KMS-11 (cell line): ENCODE measurements at regions not wholly inside any gene's neighbourhood (a gene's known extent, or its start where the extent isn't known, plus 50 kb on each side); places are given as distances from the start of the nearest gene placed in this dataset.

Source experiments
- H2AFZ ChIP-seq: fragments of 200-600 bp; sonication (generic); 2 replicates; pipeline ENCODE4 v1.6.1; 2016; ENCODE audit warnings: antibody characterized with exemption, mixed run types, low read depth
- H3K27ac ChIP-seq: fragments of 200-600 bp; sonication (generic); 2 replicates; pipeline ENCODE4 v1.6.1; 2016; ENCODE audit warnings: mild to moderate bottlenecking, mixed run types
- H3K27me3 ChIP-seq: fragments of 200-600 bp; sonication (generic); 2 replicates; pipeline ENCODE4 v1.6.1; 2017; ENCODE audit warnings: mild to moderate bottlenecking, low read depth, mixed run types, moderate library complexity; ENCODE audit not compliant: insufficient read depth
- H3K36me3 ChIP-seq: fragments of 200-600 bp; sonication (generic); 2 replicates; pipeline ENCODE4 v1.6.1; 2017; ENCODE audit warnings: mild to moderate bottlenecking, mixed run types; ENCODE audit not compliant: insufficient read depth
- H3K4me1 ChIP-seq: fragments of 200-600 bp; sonication (generic); 2 replicates; pipeline ENCODE4 v1.6.1; 2016; ENCODE audit warnings: mild to moderate bottlenecking, low read depth, mixed run types; ENCODE audit not compliant: poor library complexity, severe bottlenecking
- H3K4me2 ChIP-seq: fragments of 200-600 bp; sonication (generic); 2 replicates; pipeline ENCODE4 v1.7.0; 2016; ENCODE audit warnings: mild to moderate bottlenecking, mixed run types
- H3K4me3 ChIP-seq: fragments of 200-600 bp; sonication (generic); IDR thresholded peaks from 2 replicates; pipeline ENCODE4 v1.6.1; 2017; ENCODE audit warnings: low read depth, low read length, mixed read lengths; ENCODE audit not compliant: insufficient read depth
- H3K79me2 ChIP-seq: fragments of 200-600 bp; sonication (generic); 2 replicates; pipeline ENCODE4 v1.6.1; 2016; ENCODE audit warnings: low read depth, mixed run types; ENCODE audit not compliant: insufficient read depth
- H3K9ac ChIP-seq: fragments of 200-600 bp; sonication (generic); 2 replicates; pipeline ENCODE4 v1.6.1; 2016; ENCODE audit warnings: mild to moderate bottlenecking, mixed run types
- H4K20me1 ChIP-seq: fragments of 200-600 bp; sonication (generic); 2 replicates; pipeline ENCODE4 v1.6.1; 2016; ENCODE audit warnings: mild to moderate bottlenecking, mixed run types; ENCODE audit not compliant: insufficient read depth
- TF ChIP-seq, protein P1 (sequence below): fragments of 200-600 bp; sonication (generic); conservative IDR thresholded peaks from 2 replicates; pipeline ENCODE4 v1.6.1; 2017; ENCODE audit warnings: low read depth, mild to moderate bottlenecking, antibody characterized with exemption, low read length, moderate library complexity, mixed read lengths

GRCh38 chr11:103662880-103663279, 373.6 kb upstream of the DDI1 start:
- Histone ChIP-seq H3K9ac (no peak overlapping the region), H3K36me3 (no peaks in the 10 kb centered on the region), H3K4me2 (no peak overlapping the region), H4K20me1 (no peaks in the 10 kb centered on the region), H2AFZ (no peak overlapping the region), H3K27me3 (no peaks in the 10 kb centered on the region), H3K4me1 (no peaks in the 10 kb centered on the region), H3K27ac (no peak overlapping the region), H3K79me2 (no peaks in the 10 kb centered on the region), H3K4me3 (no peak overlapping the region)
- TF ChIP-seq, protein P1, sequence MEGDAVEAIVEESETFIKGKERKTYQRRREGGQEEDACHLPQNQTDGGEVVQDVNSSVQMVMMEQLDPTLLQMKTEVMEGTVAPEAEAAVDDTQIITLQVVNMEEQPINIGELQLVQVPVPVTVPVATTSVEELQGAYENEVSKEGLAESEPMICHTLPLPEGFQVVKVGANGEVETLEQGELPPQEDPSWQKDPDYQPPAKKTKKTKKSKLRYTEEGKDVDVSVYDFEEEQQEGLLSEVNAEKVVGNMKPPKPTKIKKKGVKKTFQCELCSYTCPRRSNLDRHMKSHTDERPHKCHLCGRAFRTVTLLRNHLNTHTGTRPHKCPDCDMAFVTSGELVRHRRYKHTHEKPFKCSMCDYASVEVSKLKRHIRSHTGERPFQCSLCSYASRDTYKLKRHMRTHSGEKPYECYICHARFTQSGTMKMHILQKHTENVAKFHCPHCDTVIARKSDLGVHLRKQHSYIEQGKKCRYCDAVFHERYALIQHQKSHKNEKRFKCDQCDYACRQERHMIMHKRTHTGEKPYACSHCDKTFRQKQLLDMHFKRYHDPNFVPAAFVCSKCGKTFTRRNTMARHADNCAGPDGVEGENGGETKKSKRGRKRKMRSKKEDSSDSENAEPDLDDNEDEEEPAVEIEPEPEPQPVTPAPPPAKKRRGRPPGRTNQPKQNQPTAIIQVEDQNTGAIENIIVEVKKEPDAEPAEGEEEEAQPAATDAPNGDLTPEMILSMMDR, result no peak

DNA sequence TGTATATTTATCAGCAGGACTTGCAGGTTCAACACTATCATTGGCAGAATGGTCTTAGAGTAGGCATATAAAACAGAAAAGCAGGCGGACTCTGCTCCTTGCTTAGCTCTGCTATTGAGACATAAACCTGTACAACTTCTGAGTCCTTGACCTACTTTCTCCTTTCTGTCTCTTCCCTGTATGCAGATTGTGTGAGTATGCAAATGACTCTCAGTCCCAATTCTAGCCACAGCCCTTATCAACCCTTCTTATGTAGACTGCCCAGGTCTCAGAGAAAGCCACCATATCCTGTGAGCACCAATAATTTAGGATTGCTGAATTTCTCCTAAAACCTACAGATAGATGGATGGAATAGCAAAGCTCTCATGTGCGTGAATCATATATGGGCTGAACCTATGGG, 367.6 kb upstream of the DDI1 start:
- H3K4me2 ChIP-seq, result no peak overlapping the region
- TF ChIP-seq, protein P1, result no peak
- no peak overlapping the region for H3K9ac ChIP-seq
- no peaks in the 10 kb centered on the region for H3K4me1 ChIP-seq
- H3K27ac ChIP-seq, result no peak overlapping the region
- no peak overlapping the region for H3K4me3 ChIP-seq
- no peaks in the 10 kb centered on the region for H3K79me2 ChIP-seq
- H3K36me3 ChIP-seq, result no peaks in the 10 kb centered on the region
- H2AFZ ChIP-seq, result no peak overlapping the region
- H4K20me1 ChIP-seq, result no peaks in the 10 kb centered on the region
- H3K27me3 ChIP-seq, result no peaks in the 10 kb centered on the region

GRCh38 chr11:103671143-103671651, 365.2 kb upstream of the DDI1 start:
- Histone ChIP-seq H3K9ac (no peak overlapping the region), H4K20me1 (no peaks in the 10 kb centered on the region), H3K27ac (no peak overlapping the region), H2AFZ (no peak overlapping the region), H3K4me3 (no peak overlapping the region), H3K79me2 (no peaks in the 10 kb centered on the region), H3K4me2 (no peak overlapping the region), H3K27me3 (no peaks in the 10 kb centered on the region), H3K36me3 (no peaks in the 10 kb centered on the region), H3K4me1 (no peaks in the 10 kb centered on the region)
- TF ChIP-seq, protein P1, result no peak

GRCh38 chr11:103673773-103674172, 362.7 kb upstream of the DDI1 start:
- H3K9ac ChIP-seq, result no peak overlapping the region
- no peak overlapping the region for H2AFZ ChIP-seq
- H3K4me2 ChIP-seq, result no peak overlapping the region
- H3K4me1 ChIP-seq, result no peaks in the 10 kb centered on the region
- TF ChIP-seq, protein P1, result no peak
- no peak overlapping the region for H3K27ac ChIP-seq
- H3K36me3 ChIP-seq, result no peaks in the 10 kb centered on the region
- H4K20me1 ChIP-seq, result no peaks in the 10 kb centered on the region
- H3K79me2 ChIP-seq, result no peaks in the 10 kb centered on the region
- no peak overlapping the region for H3K4me3 ChIP-seq
- H3K27me3 ChIP-seq, result no peaks in the 10 kb centered on the region

DNA sequence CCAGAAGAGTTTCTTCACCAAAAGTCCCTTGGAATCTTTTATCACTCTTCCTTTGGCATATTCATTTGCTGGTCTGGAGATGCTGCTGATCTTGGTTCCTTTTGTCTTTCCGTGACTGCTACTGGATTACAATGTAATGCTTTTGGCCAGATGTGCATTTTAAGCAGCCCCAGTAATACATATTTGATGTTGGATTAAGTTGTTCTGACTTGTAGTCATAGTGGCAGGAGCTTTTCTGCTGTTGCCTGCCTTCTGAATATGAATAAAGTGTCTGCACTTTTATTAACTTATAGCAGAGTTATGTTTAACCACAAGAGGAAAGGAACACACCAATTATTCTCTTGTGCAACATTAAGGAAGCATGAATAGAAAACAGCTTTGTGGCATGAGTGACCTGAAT, 360.0 kb upstream of the DDI1 start:
- no peak overlapping the region for H2AFZ ChIP-seq
- no peak overlapping the region for H3K4me3 ChIP-seq
- H3K27me3 ChIP-seq, result no peaks in the 10 kb centered on the region
- no peaks in the 10 kb centered on the region for H3K79me2 ChIP-seq
- H3K27ac ChIP-seq, result no peak overlapping the region
- TF ChIP-seq, protein P1, result no peak
- H3K36me3 ChIP-seq, result no peaks in the 10 kb centered on the region
- H3K4me2 ChIP-seq, result no peak overlapping the region
- no peak overlapping the region for H3K9ac ChIP-seq
- no peaks in the 10 kb centered on the region for H4K20me1 ChIP-seq
- H3K4me1 ChIP-seq, result no peaks in the 10 kb centered on the region
